ENCODE measurements at regions not wholly inside any gene's neighbourhood (a gene's known extent, or its start where the extent isn't known, plus 50 kb on each side); places are given as distances from the start of the nearest gene placed in this dataset.

DNA sequence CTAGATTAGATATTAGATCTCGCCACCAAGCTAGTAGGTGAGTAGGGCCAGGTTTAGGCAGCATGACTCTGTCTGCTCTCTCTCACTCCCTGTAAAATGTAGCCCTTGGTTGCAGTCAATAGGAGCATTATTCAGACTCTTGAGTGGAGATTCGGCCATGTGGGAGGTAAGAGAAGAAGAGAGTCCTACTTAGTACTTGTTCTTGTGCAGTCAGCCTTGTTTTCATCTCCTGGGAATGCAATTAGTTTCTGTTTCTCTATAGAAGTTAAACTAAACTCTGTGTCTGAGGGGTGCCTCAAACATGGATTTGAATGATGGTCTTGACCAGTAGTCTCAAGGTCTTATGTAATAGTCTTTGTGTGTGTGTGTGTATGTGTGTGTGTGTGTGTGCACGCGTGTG lies 229.5 kb upstream of the DPH6 start:
- Histone ChIP-seq H3K9me3 (ENCODE audit: control insufficient read depth, insufficient read depth, low read depth, low read length) (no peaks in the 10 kb centered on the region), H3K36me3 (ENCODE audit: control insufficient read depth in 2 of 2, insufficient read depth in 1 of 2, low read length in 2 of 2) (no peaks in the 10 kb centered on the region), H3K4me1 (ENCODE audit: control insufficient read depth, insufficient read depth, low read length) (no peaks in the 10 kb centered on the region), H3K27ac (ENCODE audit: extremely low read depth, low read depth, low read length) (no peak overlapping the region), H3K4me3 (ENCODE audit: low read depth, low read length) (no peak overlapping the region)
- no peak for TF ChIP-seq ZNF404 (tag by site-specific recombination; IDR thresholded peaks at IDR 0.05)
- no peak for TF ChIP-seq ZNF610 (tag by site-specific recombination; IDR thresholded peaks at IDR 0.05; ENCODE audit: borderline replicate concordance)
- no peak for TF ChIP-seq ZSCAN23 (tag by site-specific recombination; IDR thresholded peaks at IDR 0.05)
- no peak for TF ChIP-seq REST (tag by site-specific recombination; IDR thresholded peaks at IDR 0.05)
- CTCF ChIA-PET: no interaction called here
- POLR2A ChIA-PET: no interaction called here

- H3K36me3 ChIP-seq (ENCODE audit: control insufficient read depth in 2 of 2, insufficient read depth in 1 of 2, low read length in 2 of 2): no peaks in the 10 kb centered on the region
- H3K4me3 ChIP-seq (ENCODE audit: low read depth, low read length): no peak overlapping the region
- no peaks in the 10 kb centered on the region for H3K4me1 ChIP-seq (ENCODE audit: control insufficient read depth, insufficient read depth, low read length)
- no peak overlapping the region for H3K27ac ChIP-seq (ENCODE audit: extremely low read depth, low read depth, low read length)
- ChIA-PET POLR2A (no interaction called here), CTCF (interaction anchor here (0.7 kb wide), 1 partner anchor 94 kb away, joined by 3 read pairs; no protein-coding TSS in a partner anchor)
- TF ChIP-seq ZNF24 (tag by site-specific recombination; IDR thresholded peaks at IDR 0.05) (no peak), ZNF223 (tag by site-specific recombination; IDR thresholded peaks at IDR 0.05) (no peak), ZNF777 (tag by site-specific recombination; IDR thresholded peaks at IDR 0.05; ENCODE audit: borderline replicate concordance) (no peak), SP3 (tag by site-specific recombination; IDR thresholded peaks at IDR 0.05) (no peak), ZNF138 (tag by site-specific recombination; IDR thresholded peaks at IDR 0.05; ENCODE audit: borderline replicate concordance) (no peak), ZNF239 (tag by site-specific recombination; IDR thresholded peaks at IDR 0.05) (no peak), ZNF335 (tag by site-specific recombination; conservative IDR thresholded peaks at IDR 0.05) (no peak), GFI1B (tag by site-specific recombination; IDR thresholded peaks at IDR 0.05) (no peak), ZNF26 (tag by site-specific recombination; IDR thresholded peaks at IDR 0.05) (no peak), KLF10 (tag by site-specific recombination; IDR thresholded peaks at IDR 0.05) (no peak), ZBTB1 (tag by site-specific recombination; IDR thresholded peaks at IDR 0.05) (no peak), PBX3 (CRISPR knock-in tag; IDR thresholded peaks at IDR 0.05) (no peak), ZFHX2 (tag by site-specific recombination; conservative IDR thresholded peaks at IDR 0.05) (no peak), ZBTB26 (tag by site-specific recombination; optimal IDR thresholded peaks at IDR 0.05) (no peak), ZNF416 (tag by site-specific recombination; IDR thresholded peaks at IDR 0.05) (no peak), ZNF202 (tag by site-specific recombination; IDR thresholded peaks at IDR 0.05; ENCODE audit: borderline replicate concordance) (no peak), ZNF2 (tag by site-specific recombination; IDR thresholded peaks at IDR 0.05) (no peak), ZNF292 (tag by site-specific recombination; IDR thresholded peaks at IDR 0.05; ENCODE audit: borderline replicate concordance, low read depth) (no peak), ZNF324 (tag by site-specific recombination; IDR thresholded peaks at IDR 0.05) (no peak)
- TF ChIP-seq, protein P1, sequence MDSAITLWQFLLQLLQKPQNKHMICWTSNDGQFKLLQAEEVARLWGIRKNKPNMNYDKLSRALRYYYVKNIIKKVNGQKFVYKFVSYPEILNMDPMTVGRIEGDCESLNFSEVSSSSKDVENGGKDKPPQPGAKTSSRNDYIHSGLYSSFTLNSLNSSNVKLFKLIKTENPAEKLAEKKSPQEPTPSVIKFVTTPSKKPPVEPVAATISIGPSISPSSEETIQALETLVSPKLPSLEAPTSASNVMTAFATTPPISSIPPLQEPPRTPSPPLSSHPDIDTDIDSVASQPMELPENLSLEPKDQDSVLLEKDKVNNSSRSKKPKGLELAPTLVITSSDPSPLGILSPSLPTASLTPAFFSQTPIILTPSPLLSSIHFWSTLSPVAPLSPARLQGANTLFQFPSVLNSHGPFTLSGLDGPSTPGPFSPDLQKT (IDR thresholded peaks at IDR 0.05; ENCODE audit: borderline replicate concordance, low read depth, low read length): no peak
- H3K9me3 ChIP-seq (ENCODE audit: control insufficient read depth, insufficient read depth, low read depth, low read length): no peaks in the 10 kb centered on the region
Measured at GRCh38 chr15:35777061-35777460, 231.1 kb upstream of the DPH6 start.

All from HEK293 (cell line).